Activated naive CD4-positive, alpha-beta T cell treated with anti-CD3 and anti-CD28 coated beads, Interleukin-2, amount 50 U/mL, for 72 hours (primary cell): ENCODE measurements at regions not wholly inside any gene's neighbourhood (a gene's known extent, or its start where the extent isn't known, plus 50 kb on each side); places are given as distances from the start of the nearest gene placed in this dataset.

Source experiments
- ATAC-seq, 2 donors: fragments of 150-1000 bp; cut with Tn5 transposase; 2 replicates each; pipeline ENCODE4 v1.10.0; 2021; ENCODE audit warnings: mild to moderate bottlenecking in 2 of 2, moderate library complexity in 2 of 2
- DNase-seq, 2 donors: peaks; one replicate each; pipeline ENCODE4 v3.0.0; 2021 to 2022; ENCODE audit warnings: low spot score in 2 of 2
- H3K27ac Mint-ChIP-seq, 2 donors: one replicate each; pipeline ENCODE4 v1.8.0; 2022; ENCODE audit warnings: mild to moderate bottlenecking in 2 of 2, mixed read lengths in 2 of 2
- H3K36me3 Mint-ChIP-seq, 2 donors: one replicate each; pipeline ENCODE4 v1.8.0; 2022; ENCODE audit warnings: mixed read lengths in 2 of 2
- H3K9me3 Mint-ChIP-seq, 2 donors: one replicate each; pipeline ENCODE4 v1.8.0; 2022; ENCODE audit warnings: mixed read lengths in 2 of 2

DNA sequence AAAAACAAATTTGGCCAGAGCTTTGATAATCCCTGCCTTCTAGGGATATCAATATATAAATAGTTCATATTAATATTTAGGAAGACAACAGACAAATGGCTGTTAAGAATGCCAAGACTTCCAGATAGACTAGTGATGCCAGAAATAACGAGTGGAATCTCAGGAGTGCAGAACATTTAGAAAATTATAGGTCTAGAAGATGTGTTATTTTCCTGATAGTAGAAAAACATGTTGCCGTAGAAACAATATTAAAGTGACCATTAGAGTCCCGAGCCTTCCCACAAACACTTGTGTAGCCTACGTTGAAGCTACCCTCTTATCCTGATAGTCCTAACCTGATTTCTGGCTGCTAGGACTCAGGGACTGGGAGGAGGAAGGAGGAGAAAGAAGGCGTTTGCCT is 54.3 kb upstream of the ITGA6 start:
- no peak for DNase-seq
- Mint-ChIP-seq H3K9me3 (peaks cover 5 to 9% of the 10 kb centered on the region in 2 donors), H3K36me3 (peaks cover 0 to 5% of the 10 kb centered on the region in 2 donors), H3K27ac (no peak overlapping the region)
- no peak for ATAC-seq

DNA sequence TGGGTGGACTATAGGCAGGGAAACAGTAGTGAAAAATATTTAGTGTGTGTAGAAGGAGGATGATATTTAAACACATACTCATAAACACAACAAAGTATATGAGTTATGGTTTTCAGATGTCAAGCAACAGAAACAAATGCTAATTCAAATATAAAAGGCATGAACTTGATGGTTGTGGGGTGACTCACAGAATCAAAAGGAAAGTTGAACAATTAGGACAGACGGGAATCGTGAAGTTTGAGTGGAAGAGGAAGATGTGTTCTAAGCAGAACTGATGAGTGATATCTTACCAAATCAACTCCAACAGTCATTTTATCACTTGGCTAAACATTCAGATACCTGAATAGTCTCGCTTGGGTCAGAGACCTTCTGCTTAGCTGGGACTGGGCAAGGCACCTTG is 53.6 kb upstream of the ITGA6 start:
- H3K9me3 Mint-ChIP-seq: peaks cover 5% of the 10 kb centered on the region in 2 donors
- H3K27ac Mint-ChIP-seq: no peak overlapping the region
- peaks cover 0 to 5% of the 10 kb centered on the region in 2 donors for H3K36me3 Mint-ChIP-seq
- DNase-seq (no peak), ATAC-seq (no peak)

DNA sequence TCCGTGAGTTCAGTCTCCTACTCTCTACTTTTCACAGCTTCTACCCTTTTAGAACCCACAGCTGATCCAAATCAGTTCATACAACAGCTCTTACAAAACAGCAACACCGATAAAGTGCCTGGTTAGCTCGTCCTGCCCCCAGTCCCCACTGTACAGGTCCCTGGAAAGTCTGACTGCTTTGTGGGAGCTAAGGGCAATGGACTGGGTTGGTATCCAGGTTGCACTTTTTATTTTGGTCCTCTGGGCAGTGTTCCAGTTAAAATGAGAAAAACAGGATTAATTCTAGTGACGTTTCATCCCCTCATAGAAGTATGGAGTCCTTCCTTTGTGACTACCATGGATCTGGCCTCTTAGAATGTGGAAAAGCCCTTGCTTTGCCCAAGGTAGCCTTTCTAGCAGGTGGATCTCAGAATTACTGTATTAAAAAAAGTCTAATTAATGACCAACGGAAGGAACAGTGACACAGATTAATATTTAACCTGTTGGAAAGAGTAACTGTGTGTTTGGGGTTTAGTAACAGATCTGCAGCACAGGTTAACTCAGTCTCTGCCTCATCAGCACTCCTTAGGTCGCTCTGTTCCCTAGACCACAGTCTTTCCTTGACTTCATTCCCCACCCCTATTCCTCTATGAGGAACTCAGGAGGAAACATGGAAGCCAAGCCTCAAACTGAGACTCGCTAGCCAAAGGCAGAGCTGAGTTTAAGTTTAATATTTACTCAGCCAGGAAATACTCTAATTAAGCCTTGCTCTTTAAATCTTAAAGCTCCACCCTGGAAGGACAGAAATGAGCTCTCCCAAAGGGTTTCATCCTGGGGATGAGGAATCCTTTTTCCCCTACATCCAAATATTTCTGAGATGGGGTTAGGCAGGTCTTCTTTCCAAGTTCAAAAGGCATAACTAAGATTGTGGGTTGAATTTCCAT is 52.8 kb upstream of the ITGA6 start:
- Mint-ChIP-seq H3K27ac (no peak overlapping the region), H3K36me3 (peaks cover 5% of the 10 kb centered on the region in 2 donors), H3K9me3 (peaks cover 0 to 4% of the 10 kb centered on the region in 2 donors)
- ATAC-seq: no peak
- DNase-seq: no peak

DNA sequence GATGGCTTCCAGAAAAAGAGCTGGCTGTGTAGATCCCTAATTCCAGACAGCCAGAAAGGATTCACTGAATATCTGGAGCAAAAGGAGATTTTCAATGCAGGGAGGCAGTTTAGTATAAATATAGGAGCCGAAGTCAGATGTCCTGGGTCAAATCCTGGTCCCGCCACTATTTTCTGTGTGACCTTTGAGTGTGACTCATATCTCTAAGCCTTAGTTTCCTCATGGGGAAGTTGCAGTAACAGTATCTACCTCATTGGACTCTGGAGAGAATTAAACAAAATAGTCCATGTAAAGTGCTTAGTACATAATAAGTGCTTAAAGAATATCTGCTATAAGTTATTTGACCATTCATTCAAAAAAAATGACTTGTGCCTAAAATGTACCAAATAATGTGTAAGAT is 52.1 kb upstream of the ITGA6 start:
- Mint-ChIP-seq H3K9me3 (peaks cover 0 to 5% of the 10 kb centered on the region in 2 donors), H3K27ac (no peak overlapping the region), H3K36me3 (peaks cover 5% of the 10 kb centered on the region in 2 donors)
- ATAC-seq (no peak), DNase-seq (no peak)

DNA sequence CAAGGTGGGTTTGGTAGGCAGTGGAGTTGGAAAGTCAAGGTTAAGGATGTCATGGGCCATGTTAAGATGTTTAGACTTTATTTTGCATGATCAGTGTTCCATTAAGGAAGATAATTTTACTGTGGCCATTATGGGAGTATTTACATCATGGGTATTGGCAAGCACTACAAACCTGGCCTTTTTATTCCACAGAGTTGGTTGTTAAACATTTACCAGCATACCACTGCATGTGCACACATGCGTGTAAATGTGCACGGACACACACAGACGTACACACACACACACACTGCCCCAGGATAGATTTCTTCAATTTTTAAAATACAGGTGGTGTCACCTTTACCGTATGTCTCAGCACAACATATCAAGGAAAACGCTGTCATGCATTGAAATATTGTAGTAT is 51.4 kb upstream of the ITGA6 start:
- ATAC-seq: no peak
- Mint-ChIP-seq H3K9me3 (peaks cover 0 to 5% of the 10 kb centered on the region in 2 donors), H3K36me3 (peaks cover 5% of the 10 kb centered on the region in 2 donors), H3K27ac (no peak overlapping the region)
- DNase-seq: no peak

DNA sequence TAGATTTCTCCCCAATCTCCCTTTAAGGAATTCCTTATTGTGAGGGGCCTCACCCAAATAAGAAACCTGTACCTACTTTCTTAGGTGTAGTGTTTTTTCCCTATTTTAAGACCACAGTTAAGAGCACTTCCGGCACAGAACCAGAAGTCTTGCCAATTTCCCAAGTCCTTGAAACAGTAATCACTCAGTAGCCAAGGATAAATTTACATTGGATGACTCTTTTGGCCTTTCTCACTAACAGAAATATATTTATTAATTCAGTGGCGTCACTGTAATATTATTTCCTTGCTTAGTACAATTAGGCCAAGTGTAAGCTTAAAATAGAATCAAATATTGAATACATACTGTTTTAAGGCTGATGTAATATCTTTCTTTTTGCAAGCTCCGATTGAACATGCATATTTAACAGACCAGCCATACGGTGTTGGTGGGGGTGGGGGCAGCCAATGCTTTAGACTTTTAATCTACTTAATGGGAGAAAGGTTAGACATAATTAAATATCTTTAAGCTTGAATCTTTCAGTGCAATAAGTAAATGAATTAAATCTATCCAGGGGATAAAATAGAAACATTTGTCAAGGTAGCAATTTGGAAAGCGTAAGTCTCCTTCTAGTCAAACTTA is 50.8 kb upstream of the ITGA6 start:
- peaks cover 0 to 5% of the 10 kb centered on the region in 2 donors for H3K9me3 Mint-ChIP-seq

DNA sequence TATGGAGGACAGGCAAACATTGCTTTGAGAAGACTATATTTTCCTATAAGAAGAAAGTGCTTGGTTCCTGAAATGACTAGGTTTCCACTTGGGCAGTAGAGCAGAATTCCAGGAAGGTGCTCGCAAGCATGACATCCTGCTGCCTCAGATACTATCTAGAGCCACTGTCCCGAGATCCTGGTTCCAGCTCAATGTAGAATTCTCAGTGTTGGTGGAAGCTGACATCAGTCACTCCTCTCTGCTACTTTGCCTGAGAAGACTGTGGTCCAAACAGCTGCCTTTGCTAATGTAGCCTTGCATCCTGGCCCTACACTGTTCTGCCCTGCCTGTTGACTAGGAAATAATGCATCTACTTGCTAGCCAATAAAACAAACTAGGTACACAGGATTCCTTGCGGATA is 50.0 kb upstream of the ITGA6 start:
- Mint-ChIP-seq H3K36me3 (peaks cover 5% of the 10 kb centered on the region in 2 donors), H3K9me3 (peaks cover 0 to 5% of the 10 kb centered on the region in 2 donors), H3K27ac (no peak overlapping the region)
- no peak for ATAC-seq
- no peak for DNase-seq

More for the DNA sequence above, 50.8 kb upstream of the ITGA6 start:
- DNase-seq: no peak
- peaks cover 5% of the 10 kb centered on the region in 2 donors for H3K36me3 Mint-ChIP-seq
- no peak for ATAC-seq
- no peak overlapping the region for H3K27ac Mint-ChIP-seq
